Skin of body (tissue), 1 donor: ENCODE measurements at regions not wholly inside any gene's neighbourhood (a gene's known extent, or its start where the extent isn't known, plus 50 kb on each side); places are given as distances from the start of the nearest gene placed in this dataset.
"Not testable (repeated sequence)": the region's sequence is repeated elsewhere in the genome, so short reads cannot be mapped to it uniquely, and the experiment has no call there.

Source experiments
- DNase-seq: peaks from one replicate; lab custom pipeline; 2025; lab: John Stamatoyannopoulos, UW

DNA sequence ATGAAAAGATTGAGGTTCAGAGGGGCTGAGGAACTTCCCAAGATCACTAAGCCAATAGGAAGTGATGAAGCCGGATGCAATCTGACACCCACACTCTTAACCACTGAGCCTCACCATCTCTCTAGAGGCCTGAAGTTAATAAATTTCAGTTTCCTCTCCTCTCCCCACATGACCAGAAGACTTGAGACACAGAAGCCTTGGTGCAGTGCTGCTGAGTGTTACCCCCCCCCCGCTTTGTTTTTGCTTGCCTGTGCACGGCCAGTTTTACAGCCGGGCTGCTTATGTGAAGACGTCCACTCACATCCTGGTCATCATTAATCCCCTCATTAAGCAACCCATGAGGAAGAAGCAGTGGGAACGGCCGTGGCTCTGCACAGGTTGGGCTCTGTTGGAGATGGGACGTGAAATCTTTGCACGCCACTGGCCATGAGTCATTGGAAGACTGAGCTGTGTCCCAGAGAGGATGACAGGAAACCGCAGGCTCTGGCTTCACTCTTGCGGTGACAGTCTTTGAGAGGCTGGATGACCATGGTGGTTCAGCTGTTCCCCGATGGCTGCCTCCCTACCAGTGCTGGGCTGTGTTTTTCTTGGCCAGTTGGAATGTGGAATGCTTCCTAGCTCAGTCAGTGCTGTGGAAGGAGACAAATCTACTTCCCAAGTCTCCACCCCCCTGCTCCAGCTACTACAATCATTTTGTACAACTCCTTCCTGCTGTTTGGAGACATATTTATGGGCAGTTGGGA is 232.6 kb upstream of the LRTM1 start:
- DNase-seq = no peak

DNA sequence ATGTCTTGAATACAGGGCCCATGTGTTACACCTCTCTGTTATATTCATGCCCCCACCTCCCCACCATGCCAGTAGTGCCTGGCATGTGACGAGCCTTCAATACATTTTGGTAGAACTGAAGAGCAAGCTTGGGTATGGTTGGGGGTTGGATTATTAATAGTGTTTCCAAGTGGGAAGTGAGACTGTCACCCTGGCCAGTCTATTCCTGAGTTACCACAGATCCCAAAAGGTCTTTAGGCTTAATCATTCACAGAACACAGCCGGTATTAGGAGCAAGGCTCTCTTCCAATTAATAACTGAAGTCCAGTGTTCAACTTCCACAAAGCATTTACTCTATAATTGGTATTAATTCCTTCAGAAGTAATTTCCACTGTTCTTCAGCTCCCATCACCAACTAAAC is 231.9 kb upstream of the LRTM1 start:
- DNase-seq = no peak

DNA sequence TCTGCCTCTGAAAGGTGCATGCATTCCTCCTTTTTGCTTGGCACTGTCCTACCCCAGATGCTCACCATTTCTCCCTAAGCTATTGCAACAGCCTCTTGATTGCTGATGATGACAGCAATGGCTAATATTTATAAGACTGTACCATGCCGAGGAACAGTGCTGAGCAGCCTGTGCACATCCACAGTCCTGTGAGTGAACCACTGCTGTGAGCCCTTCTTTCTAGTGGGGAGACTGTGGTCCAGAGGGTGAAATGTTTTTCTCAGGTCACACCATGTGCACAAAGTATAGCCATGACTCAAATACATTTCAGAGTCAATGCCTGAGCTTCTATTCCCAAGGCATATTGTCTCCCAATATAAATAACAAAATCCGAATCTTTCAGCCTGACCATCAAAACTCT is 231.2 kb upstream of the LRTM1 start:
- DNase-seq = no peak

DNA sequence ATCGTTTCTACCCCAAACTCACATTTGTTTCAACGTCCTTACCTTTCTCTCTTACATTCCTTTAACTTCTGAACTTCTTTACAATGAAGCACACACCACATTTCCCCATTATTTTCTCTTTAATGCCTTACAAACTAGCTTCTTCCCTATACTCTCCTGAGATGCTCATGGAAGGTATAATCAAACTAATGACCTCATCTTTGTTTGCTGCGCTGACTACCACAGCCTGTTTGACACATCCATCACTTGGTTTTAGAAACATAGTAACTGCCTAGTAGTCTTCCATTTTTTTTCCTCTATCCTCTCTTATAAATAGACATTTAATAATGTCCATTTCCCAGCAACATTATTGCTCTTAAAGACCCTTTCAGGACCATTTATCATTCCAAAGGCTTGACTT is 230.5 kb upstream of the LRTM1 start:
- DNase-seq = no peak

DNA sequence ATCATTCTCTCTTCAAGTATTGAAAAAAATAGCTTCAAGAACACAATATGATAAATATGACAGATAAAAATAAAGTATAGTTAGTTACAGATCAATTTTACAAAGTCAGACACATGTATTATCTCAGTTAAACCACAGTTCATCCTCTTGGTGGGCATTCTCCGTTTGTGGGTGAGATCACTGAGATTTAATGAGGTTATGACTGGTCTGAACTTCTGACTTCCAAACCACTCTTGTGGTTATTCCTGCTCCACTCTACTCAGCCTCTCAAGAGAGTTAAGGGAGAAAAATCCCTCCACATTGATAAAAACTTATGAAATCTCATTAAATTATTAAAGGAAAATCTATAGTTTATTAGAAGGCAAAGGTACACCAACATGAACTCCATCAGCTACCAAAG is 229.9 kb upstream of the LRTM1 start:
- no peak for DNase-seq

DNA sequence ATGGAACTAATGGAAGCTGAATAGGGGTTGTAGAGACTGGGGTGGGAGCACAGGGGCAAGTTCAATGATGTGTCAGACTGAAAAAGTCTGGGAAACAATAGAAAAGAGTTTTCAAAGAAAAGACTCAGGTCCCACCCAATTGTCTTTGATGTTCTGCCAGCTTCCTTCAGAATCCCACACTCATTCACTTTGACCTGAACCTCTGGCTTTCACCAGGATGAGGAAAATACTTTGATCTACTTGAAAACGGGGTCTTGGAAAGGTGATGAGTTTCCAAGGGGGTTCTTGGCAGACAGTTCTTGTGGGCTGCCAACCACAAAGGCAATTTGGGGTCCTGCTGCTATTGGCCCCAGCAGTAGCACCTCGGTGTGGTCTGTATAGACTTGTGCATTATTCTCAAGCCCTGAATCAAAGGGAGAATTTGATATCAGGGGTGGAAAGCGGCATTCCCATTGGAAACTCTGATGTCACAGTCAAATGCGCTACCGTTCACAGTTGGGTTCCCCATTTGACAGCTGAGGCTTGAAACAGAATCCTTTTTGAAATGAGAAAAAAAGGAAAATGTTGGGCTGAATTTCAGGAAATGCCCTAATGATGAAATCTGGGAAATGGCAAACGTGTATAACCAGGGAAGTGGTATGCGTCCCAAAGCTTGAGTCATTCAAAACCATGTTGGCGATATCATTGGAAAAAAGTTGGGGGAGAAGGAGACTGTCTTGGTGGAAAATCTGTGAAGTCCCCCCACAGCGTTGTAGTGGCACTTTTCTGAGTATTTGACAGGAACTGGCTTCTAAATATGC is 229.2 kb upstream of the LRTM1 start:
- no peak for DNase-seq

DNA sequence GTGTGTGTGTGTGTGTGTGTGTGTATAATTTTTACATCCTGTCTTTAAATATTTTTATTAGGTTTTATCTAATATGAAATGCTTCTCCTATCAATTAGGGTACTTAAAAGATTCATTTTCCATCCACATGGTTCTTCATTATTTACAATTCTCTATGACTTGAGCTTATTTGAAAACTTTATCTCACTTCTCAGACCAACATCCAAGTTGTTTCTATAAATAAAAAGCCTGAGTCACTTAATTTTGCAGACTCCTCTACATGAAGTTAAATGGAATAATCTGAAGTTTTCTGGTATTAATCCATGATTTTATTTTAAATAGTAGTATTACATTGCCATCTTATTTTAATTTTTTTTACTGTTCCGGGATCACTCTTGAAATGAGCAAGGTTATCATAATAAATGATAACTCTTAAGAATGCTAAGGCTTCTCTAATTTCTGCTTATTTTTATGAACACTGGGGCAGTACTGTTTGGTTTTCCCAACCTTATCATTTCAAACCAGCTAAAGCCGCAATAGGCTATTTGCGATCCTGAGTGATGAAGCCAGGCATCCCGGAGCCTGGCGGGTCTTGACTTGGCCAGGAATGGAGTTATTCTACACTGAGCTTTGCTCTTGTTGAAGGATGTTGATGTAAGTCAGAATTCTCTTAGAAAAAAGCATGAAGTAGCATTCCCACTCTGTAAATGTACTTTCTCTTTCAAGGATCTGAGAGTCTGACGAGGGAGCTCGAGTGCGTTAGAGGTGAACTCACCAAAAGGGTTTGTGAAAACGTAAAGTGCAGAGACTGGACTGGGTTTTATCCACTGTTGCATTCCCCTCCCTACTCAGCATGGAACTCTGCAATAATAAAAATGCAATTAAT is 220.2 kb upstream of the LRTM1 start:
- DNase-seq = no peak

DNA sequence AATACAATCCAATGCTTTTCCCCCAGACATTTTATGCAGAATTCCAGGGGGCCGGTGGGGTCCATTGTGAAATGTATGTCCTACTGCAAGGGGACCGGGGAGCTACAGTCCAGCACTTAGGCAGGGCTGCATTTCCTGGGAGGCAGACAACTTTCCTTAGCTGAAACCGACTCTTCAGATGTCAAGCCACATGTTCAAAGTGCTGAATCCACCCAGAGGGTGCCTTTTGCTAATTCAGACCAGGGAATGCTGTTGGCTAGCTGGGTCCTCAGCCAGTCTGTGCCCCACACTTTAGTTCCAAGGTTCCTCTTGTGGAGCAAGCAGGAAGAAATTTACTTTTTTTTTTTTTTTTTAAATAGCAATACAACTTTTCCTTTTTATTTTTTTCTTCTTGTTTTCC is 219.5 kb upstream of the LRTM1 start:
- DNase-seq = no peak

DNA sequence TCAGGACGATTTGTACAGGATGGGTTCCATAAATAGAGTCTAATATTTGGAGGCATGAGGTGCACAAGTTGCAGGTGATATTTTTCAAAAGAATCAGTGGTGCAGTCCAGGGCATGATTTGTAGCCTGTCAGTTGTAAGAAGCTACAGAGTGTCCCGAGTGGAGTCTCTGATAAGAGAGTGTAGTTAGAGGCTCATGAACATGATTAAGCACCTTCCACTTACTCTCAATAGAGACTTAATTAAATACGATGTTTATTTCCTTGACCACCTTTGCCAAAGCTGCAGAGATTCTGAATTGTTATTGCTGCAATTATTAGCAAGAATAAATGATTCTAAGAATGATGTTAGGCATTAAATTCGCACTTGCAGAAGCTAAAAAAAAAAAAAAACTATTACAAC is 218.4 kb upstream of the LRTM1 start:
- DNase-seq = no peak

DNA sequence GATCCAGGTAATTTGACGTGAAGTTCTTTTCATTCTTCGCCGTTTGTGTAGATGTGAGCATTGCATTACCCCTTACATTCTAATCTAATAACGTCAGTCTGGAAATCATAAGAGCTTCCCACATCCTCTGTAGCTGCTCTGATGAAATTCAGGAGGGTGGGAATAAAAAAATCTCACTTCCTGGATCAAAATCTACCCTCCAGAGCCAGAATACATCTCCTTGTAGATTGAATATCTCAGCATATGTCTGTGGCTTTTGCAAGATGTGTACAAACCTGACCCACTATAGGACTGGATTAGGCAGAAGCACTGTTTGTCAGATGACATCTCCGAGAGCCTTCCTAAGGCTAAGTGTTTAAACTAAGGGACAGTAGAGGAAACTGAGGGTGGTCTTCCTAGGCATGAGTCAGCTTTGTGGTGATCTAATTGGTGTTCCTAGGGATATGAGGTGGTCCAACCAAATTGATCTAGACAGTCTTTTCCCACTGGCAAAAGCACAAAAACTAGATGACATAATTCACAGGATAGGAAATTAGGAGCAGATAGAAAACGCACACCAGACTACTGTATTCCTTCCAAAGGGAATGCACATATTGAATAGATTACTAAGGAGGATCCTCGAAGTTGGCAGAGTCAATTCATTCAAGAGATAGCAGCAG is 216.3 kb upstream of the LRTM1 start:
- DNase-seq = peak; percentile 92

DNA sequence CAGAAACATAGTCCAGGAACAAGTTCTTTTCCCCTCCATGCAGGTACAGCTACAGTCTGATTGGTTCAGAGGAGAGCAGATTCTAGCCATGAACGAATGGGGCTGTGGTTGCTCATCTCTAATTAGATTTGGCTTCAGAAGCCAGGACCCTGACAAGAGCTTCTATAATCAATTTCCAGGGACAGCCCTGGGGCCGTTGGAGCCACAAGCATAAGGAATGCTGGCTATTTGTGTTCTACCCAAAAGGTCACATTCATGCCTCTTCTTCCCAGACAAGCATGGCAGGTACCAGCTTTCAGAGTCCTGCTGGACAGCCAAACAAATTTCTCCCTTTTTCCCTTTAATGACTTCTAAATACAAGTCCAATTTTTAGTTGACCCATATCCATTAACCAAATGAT is 215.5 kb upstream of the LRTM1 start:
- no peak for DNase-seq

DNA sequence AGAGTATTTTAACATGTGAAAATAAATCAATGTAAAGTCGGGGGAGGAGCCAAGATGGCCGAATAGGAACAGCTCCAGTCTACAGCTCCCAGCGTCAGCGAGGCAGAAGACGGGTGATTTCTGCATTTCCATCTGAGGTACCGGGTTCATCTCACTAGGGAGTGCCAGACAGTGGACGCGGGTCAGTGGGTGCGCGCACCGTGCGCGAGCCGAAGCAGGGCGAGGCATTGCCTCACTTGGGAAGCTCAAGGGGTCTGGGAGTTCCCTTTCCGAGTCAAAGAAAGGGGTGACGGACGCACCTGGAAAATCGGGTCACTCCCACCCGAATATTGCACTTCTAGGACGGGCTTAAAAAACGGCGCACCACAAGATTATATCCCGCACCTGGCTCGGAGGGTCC is 208.4 kb upstream of the LRTM1 start:
- DNase-seq = not testable (repeated sequence)

DNA sequence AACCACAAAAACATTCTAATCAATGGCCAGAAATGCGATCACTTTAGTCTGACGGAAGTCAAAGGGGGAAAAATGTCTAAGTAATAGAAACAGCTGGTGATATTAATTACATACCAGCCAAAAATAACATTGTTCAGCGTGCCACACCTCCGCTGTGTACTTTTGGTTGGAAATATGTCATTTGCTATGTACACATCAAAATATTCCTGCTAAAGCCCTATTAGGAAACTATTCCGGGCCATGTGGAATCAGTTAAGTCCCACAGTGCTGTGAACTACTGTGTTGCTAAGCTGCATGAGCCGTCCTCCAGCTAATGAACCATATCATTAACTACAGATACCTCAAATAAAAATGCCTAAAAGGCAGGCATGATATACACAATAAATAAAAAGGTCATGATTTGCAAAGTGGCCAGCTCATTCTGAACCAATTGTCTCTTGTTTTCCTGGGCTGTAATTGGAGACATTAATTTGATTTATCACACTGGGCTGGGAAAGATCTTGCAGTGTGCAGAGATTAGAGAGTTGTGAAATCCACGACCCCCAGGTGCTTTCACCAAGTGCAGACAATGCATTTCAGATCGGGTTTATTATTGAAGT is 200.5 kb upstream of the LRTM1 start:
- DNase-seq = peak; percentile 63

DNA sequence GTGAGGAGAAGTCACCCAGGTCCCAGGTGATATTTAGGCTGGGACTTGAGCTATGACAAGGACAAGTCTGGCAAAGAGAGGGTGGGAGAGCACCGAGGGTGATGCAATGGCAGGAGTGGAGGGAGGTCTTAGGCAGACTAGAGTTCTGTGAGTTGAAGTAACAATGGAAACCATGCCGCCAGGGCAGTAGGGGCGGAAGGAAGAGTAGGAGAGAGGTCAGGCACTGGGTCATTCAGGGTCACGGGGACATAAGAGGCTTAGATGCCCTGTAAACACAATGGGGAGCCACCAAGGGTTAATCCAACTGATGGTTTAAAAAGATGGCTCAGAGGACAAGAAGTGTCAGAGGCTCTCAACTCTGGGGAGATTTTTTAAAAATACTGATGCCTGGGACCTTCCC is 199.7 kb upstream of the LRTM1 start:
- no peak for DNase-seq

DNA sequence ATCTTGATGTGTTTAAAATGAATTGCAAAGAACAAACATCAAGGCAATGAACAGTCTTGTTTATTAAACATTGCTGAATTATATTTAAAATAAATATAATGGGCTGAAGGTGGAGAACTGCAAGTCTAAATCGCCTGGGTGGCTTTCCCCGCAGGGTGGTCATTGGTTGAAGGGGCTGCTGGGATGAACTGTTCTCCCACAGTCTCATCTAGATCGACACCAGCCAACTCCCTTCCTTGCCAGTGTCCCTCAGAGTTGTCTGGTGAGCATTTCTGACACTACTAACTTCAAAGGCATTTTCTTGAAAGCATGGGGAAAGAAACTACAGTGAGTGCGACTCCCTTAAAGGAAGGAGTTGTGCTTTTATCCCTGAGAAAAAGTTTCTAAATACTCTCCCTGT is 196.5 kb upstream of the LRTM1 start:
- no peak for DNase-seq
